Sigmoid colon (tissue), 6 donors: ENCODE measurements at regions not wholly inside any gene's neighbourhood (a gene's known extent, or its start where the extent isn't known, plus 50 kb on each side); places are given as distances from the start of the nearest gene placed in this dataset.

ENCODE experiments used
- DNase-seq: peaks from one replicate; pipeline ENCODE4 v3.0.0-alpha.2; 2019
- H3K27ac ChIP-seq, 4 donors: fragments of 200-600 bp; sonication (generic); one replicate each; pipeline ENCODE4 v1.5.1; 2016 to 2019; ENCODE audit warnings: mild to moderate bottlenecking in 1 of 4
- H3K27me3 ChIP-seq, 3 donors: fragments of 200-600 bp; sonication (generic); one replicate each; pipeline ENCODE4 v1.5.1; 2019; ENCODE audit warnings: mild to moderate bottlenecking in 1 of 3
- H3K36me3 ChIP-seq, 4 donors: fragments of 200-600 bp; sonication (generic); one replicate each; pipeline ENCODE4 v1.5.1; 2016 to 2019
- H3K4me1 ChIP-seq, 4 donors: fragments of 200-600 bp; sonication (generic); one replicate each; pipeline ENCODE4 v1.5.1; 2017 to 2019
- H3K4me3 ChIP-seq, 4 donors: fragments of 200-600 bp; sonication (generic); one replicate each; pipeline ENCODE4 v1.5.1; 2017 to 2019; ENCODE audit warnings: mild to moderate bottlenecking in 2 of 4, moderate library complexity in 1 of 4
- H3K9me3 ChIP-seq, 4 donors: fragments of 200-600 bp in 3 of 4; sonication (generic) in 3 of 4; one replicate each; pipeline versions ENCODE4 v1.5.1 to v1.6.1; 2013 to 2019
- CTCF ChIP-seq, 4 experiments: fragments of 450-650 bp in 3 of 4; fragments of 200-600 bp in 1 of 4; IDR thresholded peaks; one replicate each; pipeline ENCODE4 v1.5.1; 2016 to 2019; ENCODE audit warnings: antibody characterized with exemption in 4 of 4, mild to moderate bottlenecking in 3 of 4, moderate library complexity in 2 of 4
- EP300 ChIP-seq, 4 donors: sonication (generic); formaldehyde crosslinking; IDR thresholded peaks; one replicate each; pipeline ENCODE4 v1.6.1; 2017; ENCODE audit warnings: antibody characterized with exemption in 4 of 4
- POLR2A ChIP-seq, 2 donors: fragments of 450-650 bp; IDR thresholded peaks; one replicate each; pipeline ENCODE4 v1.6.1; 2016; ENCODE audit warnings: antibody characterized with exemption in 2 of 2, mild to moderate bottlenecking in 2 of 2, moderate library complexity in 2 of 2
- POLR2AphosphoS5 ChIP-seq, 4 donors: sonication (generic); formaldehyde crosslinking; IDR thresholded peaks; one replicate each; pipeline ENCODE4 v1.6.1; 2017; ENCODE audit warnings: antibody characterized with exemption in 4 of 4
- WGBS, 2 donors: extraction: QIAGEN DNeasy Blood & Tissue Kit; methylation state at CpG; one replicate each; pipeline ENCODE4 v1.1.7; 2013; 5-methylcytosine and 5-hydroxymethylcytosine counted together
- intact Hi-C: fragments of 100-400 bp; cut with DNase I; formaldehyde crosslinking; loops from one replicate; pipeline ENCODE4 v1.15.1; 2023
- donor health status: healthy with polysubstance abuse.
- donor health status: healthy.

GRCh38 chr12:34334953-34335743, 312.9 kb downstream of the ALG10 start:
- Histone ChIP-seq H3K27ac (no peak overlapping the region), H3K4me1 (no peaks in the 10 kb centered on the region), H3K9me3 (peaks cover 0 to 17% (median 2%) of the 10 kb centered on the region in 4 donors), H3K36me3 (no peaks in the 10 kb centered on the region), H3K4me3 (no peak overlapping the region), H3K27me3 (peaks cover 0 to 73% (median 31%) of the 10 kb centered on the region in 3 donors)
- TF ChIP-seq EP300 (IDR thresholded peaks at IDR 0.05), result no peak
- no peak for TF ChIP-seq POLR2AphosphoS5 (IDR thresholded peaks at IDR 0.05)
- no peak for TF ChIP-seq CTCF (IDR thresholded peaks at IDR 0.05)
- no peak for TF ChIP-seq POLR2A (IDR thresholded peaks at IDR 0.05)
- no peak for DNase-seq
- 54 to 56% methylated on average over 47 of the region's 47 CpGs for WGBS, 2 donors
- intact Hi-C loops, result no loop called here

- 60 to 66% methylated on average over 25 of the region's 25 CpGs for WGBS, 2 donors
- Histone ChIP-seq H3K36me3 (no peaks in the 10 kb centered on the region), H3K9me3 (peaks cover 0 to 12% (median 2%) of the 10 kb centered on the region in 4 donors), H3K4me3 (no peak overlapping the region), H3K27me3 (peaks cover 0 to 76% (median 31%) of the 10 kb centered on the region in 3 donors), H3K27ac (no peak overlapping the region), H3K4me1 (no peaks in the 10 kb centered on the region)
- DNase-seq, result no peak
- TF ChIP-seq EP300 (IDR thresholded peaks at IDR 0.05) (no peak), POLR2AphosphoS5 (IDR thresholded peaks at IDR 0.05) (no peak), CTCF (IDR thresholded peaks at IDR 0.05) (no peak), POLR2A (IDR thresholded peaks at IDR 0.05) (no peak)
- intact Hi-C loops, result no loop called here
These were observed 313.5 kb downstream of the ALG10 start for GRCh38 chr12:34335819-34336262.

GRCh38 chr12:34336619-34337465, 314.5 kb downstream of the ALG10 start:
- Histone ChIP-seq H3K4me1 (no peaks in the 10 kb centered on the region), H3K9me3 (peaks cover 0 to 21% (median 2%) of the 10 kb centered on the region in 4 donors), H3K27me3 (peaks cover 0 to 71% (median 31%) of the 10 kb centered on the region in 3 donors), H3K36me3 (no peaks in the 10 kb centered on the region), H3K4me3 (no peak overlapping the region), H3K27ac (no peak overlapping the region)
- no peak for TF ChIP-seq POLR2A (IDR thresholded peaks at IDR 0.05)
- TF ChIP-seq POLR2AphosphoS5 (IDR thresholded peaks at IDR 0.05), result no peak
- no peak for TF ChIP-seq EP300 (IDR thresholded peaks at IDR 0.05)
- TF ChIP-seq CTCF (IDR thresholded peaks at IDR 0.05), result no peak
- intact Hi-C loops, result no loop called here
- WGBS, 2 donors, result 77 to 79% methylated on average over 53 of the region's 53 CpGs
- DNase-seq, result no peak

GRCh38 chr12:34338751-34339150, 316.5 kb downstream of the ALG10 start:
- WGBS, 2 donors, result 80 to 86% methylated on average over 22 of the region's 22 CpGs
- H3K9me3 ChIP-seq, result peaks cover 0 to 21% (median 2%) of the 10 kb centered on the region in 4 donors
- H3K4me3 ChIP-seq, result no peak overlapping the region
- no peak for TF ChIP-seq CTCF (IDR thresholded peaks at IDR 0.05)
- no peak for TF ChIP-seq POLR2AphosphoS5 (IDR thresholded peaks at IDR 0.05)
- no peak for TF ChIP-seq EP300 (IDR thresholded peaks at IDR 0.05)
- TF ChIP-seq POLR2A (IDR thresholded peaks at IDR 0.05), result no peak
- no peaks in the 10 kb centered on the region for H3K4me1 ChIP-seq
- DNase-seq, result no peak
- H3K36me3 ChIP-seq, result no peaks in the 10 kb centered on the region
- H3K27ac ChIP-seq, result no peak overlapping the region
- peaks cover 3 to 54% (median 27%) of the 10 kb centered on the region in 3 donors for H3K27me3 ChIP-seq
- intact Hi-C loops, result no loop called here
